ENCODE measurements at regions not wholly inside any gene's neighbourhood (a gene's known extent, or its start where the extent isn't known, plus 50 kb on each side); places are given as distances from the start of the nearest gene placed in this dataset.
"Not testable (repeated sequence)": the region's sequence is repeated elsewhere in the genome, so short reads cannot be mapped to it uniquely, and the experiment has no call there.

GRCh38 chr12:46492471-46493085 is 120.0 kb upstream of the SLC38A2 start:
- no peak for DNase-seq (ENCODE audit: low read depth in 2 of 2)

GRCh38 chr12:46491548-46491947 is 119.0 kb upstream of the SLC38A2 start:
- no peak for DNase-seq (ENCODE audit: low read depth in 2 of 2)

GRCh38 chr12:46490635-46491034 is 118.1 kb upstream of the SLC38A2 start:
- no peak for DNase-seq (ENCODE audit: low read depth in 2 of 2)

GRCh38 chr12:46489951-46490388 is 117.4 kb upstream of the SLC38A2 start:
- DNase-seq (ENCODE audit: low read depth in 2 of 2), result no peak

DNA sequence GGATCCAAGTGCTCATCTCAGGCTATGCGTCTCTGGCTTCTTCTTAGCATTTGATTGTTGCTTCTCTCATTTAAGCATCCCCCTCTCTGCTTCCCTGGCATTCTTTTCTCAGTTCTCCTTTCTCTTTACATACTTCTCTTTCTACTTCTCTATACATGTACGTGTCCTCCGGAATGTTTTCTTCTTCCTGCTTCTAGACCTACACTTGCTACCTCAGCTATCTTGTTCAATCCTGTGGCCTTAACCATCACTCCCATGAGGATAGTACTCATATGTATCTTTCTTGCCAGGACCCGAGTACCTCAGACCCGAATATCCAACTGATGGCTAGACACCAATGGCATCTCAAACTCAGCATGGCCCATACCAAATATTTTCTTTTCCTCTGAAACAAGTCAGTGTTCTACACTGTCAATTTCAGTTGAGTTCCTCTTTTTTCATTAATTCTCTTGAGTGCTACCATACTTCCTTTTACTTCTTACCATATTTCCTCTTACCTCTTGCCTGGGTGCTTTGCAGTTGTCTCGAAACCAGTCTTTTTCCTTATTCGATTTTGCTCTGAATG is 115.1 kb upstream of the SLC38A2 start:
- no peak for DNase-seq (ENCODE audit: low read depth in 2 of 2)

DNA sequence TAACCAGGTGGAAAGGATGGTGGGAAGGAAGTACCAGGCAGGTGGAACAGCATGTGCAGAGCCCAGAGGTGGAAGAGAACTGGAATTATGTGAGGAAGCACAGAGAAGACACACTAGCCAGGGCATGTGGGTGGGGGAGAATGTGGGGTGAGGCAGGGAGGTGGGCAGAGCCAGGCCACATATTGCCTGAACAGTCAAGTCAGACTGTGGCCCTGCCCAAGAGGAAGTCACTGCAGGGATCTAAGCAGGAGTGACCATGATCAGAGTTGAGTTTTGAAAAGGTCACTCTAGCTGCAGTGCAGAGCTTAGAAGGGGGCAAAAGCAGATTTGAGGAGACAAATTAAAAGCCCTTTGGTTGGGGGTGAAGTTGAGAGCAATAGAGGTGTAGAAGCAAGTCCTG is 114.0 kb upstream of the SLC38A2 start:
- no peak for DNase-seq (ENCODE audit: low read depth in 2 of 2)

GRCh38 chr12:46485853-46486252 is 113.3 kb upstream of the SLC38A2 start:
- DNase-seq (ENCODE audit: low read depth in 2 of 2), result no peak

DNA sequence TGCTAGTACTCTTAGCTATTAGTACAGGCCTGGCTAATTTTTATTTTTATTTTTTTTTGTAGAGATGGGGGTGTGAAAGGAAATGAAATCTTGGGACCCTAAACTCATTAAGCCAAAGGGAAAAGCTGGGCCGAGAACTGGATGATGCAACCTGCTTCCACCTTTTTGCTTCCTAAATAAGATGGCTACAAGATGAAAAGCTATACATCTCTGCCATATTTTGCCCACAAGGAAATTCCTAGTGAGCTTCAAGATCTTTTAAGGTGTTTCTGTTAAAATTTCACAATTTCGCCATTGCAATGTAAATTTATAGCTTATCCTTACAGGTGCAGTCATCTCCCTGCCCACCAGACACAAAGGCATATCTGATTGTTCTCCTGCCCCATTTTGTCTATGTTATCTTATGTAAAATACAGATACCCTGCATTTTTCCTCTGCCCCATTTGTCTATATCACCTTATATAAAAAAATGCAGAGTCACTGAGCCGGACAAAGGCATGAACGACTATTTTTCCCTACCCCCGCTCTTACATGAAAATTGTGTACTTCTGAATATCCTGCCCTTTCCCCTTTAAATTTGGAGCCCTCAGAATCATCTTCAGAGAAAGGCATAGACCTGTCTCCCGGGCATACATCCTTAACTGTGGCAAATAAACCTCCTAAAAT is 112.0 kb upstream of the SLC38A2 start:
- no peak for DNase-seq (ENCODE audit: low read depth in 2 of 2)

DNA sequence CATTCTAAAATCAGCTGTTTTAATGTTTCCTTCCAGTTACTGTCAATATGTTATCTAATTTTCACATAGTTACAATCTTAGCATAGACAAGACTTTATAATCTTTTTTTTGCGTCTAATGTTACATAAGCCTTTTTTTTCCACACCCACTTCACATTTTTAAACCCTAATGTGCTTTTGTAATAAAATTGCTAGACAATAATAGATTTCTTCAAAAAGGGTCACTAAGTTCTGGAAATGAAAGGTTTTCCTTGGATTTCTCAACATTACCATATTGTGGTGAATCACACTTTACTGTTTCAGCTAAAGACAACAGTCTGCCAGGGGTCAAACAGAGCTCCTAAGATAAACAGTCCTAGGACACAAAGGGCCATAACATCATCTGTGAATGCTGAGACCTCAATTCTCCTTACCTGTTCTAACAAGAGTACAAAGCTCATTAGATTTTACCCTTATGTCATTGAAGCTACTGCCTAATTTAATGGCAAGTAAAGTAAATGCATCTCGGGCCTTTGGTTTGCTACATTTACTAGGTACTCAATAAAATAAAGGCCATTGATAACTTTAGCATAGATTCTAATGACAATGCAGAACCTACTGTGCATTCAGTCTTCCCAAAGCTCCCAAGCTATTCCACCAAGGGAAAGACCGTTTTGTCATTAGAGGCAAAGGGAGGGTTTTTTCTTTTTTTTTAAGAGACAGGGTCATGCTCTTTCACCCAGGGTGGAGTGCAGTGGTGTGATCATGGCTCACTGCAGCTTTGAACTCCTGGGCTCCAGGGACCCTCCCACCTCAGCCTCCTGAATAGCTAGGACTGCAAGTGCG is 111.2 kb upstream of the SLC38A2 start:
- DNase-seq (ENCODE audit: low read depth in 2 of 2), result no peak

DNA sequence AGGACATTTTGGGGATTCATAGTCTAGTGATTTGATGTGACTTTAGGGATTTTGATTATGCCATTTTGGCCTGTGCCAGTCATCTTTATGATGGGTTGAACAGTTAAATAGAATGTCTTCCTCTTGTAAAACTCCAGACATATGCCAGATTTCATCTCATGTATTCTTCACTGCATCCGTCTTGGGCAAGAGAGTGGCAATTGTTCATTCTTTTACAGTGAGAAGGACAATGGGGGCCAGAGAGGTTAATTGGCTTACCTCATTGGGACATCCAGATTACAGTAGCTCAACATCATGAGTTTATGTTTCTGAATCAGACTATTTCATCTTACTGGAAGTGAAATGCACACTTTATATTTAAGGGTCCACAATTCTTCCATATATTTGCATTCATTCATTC is 108.2 kb upstream of the SLC38A2 start:
- DNase-seq (ENCODE audit: low read depth in 2 of 2), result no peak

DNA sequence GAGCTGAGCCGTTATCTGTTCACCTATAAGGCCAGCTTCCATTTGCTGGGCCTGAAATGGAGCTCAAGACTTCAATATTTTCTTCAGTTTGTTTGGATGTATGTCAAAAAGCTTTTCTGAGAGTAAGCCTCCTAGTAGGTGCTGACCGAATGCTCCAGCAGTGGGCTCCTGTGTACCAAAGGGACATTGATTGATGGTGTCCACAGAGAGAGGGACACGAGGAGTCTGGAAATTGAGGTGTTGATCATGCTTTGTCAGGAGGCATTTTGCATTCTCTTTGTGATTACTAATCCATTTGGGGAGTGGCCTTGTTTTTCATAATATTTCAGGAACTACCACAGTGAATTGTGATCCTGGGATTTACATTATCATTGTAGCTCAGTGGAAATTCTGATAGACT is 107.7 kb upstream of the SLC38A2 start:
- no peak for DNase-seq (ENCODE audit: low read depth in 2 of 2)

GRCh38 chr12:46478123-46478522 is 105.5 kb upstream of the SLC38A2 start:
- no peak for DNase-seq (ENCODE audit: low read depth in 2 of 2)

- no peak for DNase-seq (ENCODE audit: low read depth in 2 of 2)
Observed at GRCh38 chr12:46477541-46477940, 105.0 kb upstream of the SLC38A2 start.

DNA sequence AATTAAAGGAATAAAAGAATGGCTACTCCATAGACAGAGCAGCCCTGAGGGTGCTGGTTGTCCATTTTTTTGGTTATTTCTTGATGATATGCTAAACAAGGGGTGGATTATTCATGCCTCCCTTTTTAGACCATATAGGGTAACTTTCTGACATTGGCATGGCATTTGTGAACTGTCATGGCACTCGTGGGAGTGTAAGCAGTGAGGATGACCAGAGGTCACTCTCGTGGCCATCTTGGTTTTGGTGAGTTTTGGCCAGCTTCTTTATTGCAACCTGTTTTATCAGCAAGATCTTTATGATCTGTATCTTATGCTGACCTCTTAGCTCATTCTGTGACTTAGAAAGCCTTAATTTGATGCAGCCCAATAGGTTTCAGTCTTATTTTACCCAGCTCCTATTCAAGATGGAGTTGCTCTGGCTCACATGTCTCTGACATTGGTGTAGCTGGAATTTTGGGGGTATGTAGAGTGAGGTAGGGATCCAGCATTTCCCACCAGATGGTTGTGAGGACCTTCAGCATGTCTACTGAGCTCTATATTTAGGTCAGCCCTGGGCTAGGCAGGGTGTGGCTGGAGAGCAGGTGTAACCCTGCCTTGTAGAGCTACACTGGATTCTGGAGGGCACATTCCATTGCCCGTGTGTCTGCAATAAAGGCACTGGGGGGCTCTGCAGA is 103.5 kb upstream of the SLC38A2 start:
- no peak for DNase-seq (ENCODE audit: low read depth in 2 of 2)

DNA sequence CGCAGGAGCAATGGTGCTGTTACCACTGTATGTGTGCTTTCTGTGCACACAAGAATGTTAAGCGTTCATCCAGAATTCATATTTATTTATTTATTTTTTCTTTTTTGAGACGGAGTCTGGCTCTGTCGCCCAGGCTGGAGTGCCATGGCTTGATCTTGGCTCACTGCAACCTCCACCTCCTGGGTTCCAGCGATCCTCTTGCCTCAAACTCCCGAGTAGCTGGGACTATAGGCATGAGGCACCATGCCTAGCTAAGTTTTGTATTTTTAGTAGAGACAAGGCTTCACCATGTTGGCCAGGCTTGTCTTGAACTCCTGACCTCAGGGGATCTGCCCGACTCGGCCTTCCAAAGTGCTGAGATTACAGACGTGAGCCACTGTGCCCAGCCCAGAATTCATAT is 101.8 kb upstream of the SLC38A2 start:
- not testable (repeated sequence) for DNase-seq (ENCODE audit: low read depth in 2 of 2)

DNA sequence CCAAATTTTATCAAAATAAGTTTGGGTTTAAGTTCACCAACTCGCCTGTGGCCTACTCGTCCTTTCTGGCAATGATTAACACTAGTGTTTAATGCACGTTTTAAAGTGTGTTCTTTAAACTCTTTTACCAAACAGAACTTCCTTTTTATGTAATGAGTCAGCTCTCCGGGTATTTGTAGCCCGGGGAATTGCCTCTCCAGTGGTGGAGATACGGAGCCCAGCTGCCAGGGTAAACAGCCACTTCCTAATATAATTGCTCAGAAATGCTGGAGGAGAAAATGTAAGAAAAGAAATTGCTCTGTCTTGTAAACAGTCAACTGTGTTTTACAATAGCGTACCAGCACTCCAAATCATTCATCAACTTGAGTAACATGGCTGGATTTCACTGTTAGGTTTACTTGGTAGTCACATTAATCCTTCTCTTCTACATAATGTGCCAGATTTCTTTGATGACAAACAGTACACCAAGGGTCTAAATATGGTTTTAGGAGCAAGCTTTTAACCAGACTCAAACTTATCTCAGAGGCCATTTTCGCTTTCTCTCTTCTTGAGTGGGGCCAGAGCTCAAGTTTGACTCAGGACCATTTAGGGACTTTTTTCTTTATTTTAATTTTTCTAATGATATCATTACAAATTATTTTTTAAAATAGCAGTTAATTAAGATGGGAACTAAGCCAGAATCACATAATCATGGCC is 101.2 kb upstream of the SLC38A2 start:
- DNase-seq (ENCODE audit: low read depth in 2 of 2), result no peak

GRCh38 chr12:46472893-46473633 is 100.5 kb upstream of the SLC38A2 start:
- no peak for DNase-seq (ENCODE audit: low read depth in 2 of 2)

- DNase-seq (ENCODE audit: low read depth in 2 of 2), result no peak
Observed at GRCh38 chr12:46472144-46472705, 99.7 kb upstream of the SLC38A2 start.

DNA sequence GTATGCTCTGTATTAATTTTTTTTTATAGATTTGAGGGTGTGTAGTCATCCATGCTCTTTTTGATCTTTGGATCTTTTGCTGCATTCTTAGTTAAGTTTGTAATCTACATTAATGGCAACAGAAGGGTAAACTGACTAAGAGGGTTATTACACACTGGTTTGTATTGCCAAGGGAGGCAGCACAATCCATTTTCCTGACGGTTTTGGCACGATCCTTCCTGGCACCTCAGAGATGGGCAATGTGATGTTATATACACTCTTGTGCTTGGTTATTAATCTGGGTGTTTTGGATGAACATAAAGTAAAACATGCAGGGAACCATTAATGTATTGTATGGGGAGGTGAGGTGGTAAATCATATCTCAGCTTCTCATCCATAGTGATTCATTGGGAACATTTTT is 98.8 kb upstream of the SLC38A2 start:
- DNase-seq (ENCODE audit: low read depth in 2 of 2), result no peak

DNA sequence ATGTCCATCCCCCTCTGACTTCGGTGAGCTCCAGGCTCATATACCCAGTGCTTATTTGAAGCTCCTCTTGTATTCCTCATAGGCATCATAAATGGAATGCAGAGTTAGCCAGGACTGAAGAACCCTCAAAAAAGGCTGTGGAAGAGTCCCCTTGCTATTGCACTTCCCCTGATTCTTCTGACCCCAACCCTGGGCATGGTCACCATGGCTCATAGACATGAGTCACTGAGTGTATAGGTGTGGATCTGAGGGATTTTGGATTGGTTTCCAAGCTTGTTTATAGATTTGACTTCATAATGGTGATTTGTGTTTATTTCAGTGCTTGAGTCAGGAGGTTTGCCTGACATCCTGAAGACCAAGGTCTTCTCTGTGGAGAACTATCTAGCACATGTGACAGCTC is 98.4 kb upstream of the SLC38A2 start:
- no peak for DNase-seq (ENCODE audit: low read depth in 2 of 2)

All from stimulated activated CD4-positive, alpha-beta T cell treated with anti-CD3 and anti-CD28 coated beads, Interleukin-15, amount 100 ng/mL, for 48 hours (primary cell).